NCI-H187 (cell line): ENCODE measurements at regions not wholly inside any gene's neighbourhood (a gene's known extent, or its start where the extent isn't known, plus 50 kb on each side); places are given as distances from the start of the nearest gene placed in this dataset.
"Not testable (repeated sequence)": the region's sequence is repeated elsewhere in the genome, so short reads cannot be mapped to it uniquely, and the experiment has no call there.

ENCODE experiments used
- DNase-seq, 2 experiments: peaks; one replicate each; lab custom pipeline; 2025; lab: John Stamatoyannopoulos, UW

GRCh38 chr7:146057958-146058357 is 58.6 kb upstream of the CNTNAP2 start:
- DNase-seq = no peak

GRCh38 chr7:146054909-146055308 is 61.7 kb upstream of the CNTNAP2 start:
- DNase-seq = no peak

DNA sequence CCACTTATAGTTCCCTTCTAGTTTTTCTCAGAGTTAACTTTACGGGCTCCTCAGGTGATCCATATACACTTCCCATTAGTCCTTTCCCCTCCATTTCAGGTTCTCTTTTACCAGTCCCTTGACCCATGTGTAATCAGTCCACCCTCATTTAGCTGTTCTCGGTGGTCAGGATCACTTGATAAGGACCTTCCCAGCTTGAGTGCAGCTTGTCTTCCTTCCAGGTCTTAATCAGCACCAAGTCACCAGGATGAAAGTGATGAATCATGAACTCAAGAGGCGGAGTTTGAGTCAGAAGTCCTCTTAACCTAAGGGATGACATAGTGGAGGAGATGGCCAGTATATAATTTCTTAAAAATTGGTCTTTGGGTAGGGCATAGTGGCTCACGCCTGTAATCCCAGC is 63.1 kb upstream of the CNTNAP2 start:
- no peak for DNase-seq

DNA sequence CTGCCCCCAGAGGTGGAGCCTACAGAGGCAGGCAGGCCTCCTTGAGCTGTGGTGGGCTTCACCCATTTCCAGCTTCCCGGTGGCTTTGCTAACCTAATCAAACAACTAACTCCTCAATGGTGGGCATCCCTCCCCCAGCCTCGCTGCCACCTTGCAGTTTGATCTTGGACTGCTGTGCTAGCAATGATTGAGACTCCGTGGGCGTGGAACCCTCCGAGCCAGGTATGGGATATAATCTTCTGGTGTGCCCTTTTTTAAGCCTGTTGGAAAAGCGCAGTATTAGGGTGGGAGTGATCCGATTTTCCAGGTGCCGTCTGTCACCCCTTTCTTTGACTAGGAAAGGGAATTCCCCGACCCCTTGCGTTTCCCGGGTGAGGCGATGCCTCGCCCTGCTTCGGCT is 73.3 kb upstream of the CNTNAP2 start:
- DNase-seq = not testable (repeated sequence)

GRCh38 chr7:146028251-146028750 is 88.3 kb upstream of the CNTNAP2 start:
- no peak for DNase-seq

- no peak for DNase-seq
These were observed 89.4 kb upstream of the CNTNAP2 start for GRCh38 chr7:146027243-146027642.

- no peak for DNase-seq
These were observed 93.8 kb upstream of the CNTNAP2 start for GRCh38 chr7:146022776-146023175.

GRCh38 chr7:146019041-146020004 is 97.3 kb upstream of the CNTNAP2 start:
- not testable (repeated sequence) for DNase-seq

GRCh38 chr7:146017366-146017765 is 99.2 kb upstream of the CNTNAP2 start:
- not testable (repeated sequence) for DNase-seq

DNA sequence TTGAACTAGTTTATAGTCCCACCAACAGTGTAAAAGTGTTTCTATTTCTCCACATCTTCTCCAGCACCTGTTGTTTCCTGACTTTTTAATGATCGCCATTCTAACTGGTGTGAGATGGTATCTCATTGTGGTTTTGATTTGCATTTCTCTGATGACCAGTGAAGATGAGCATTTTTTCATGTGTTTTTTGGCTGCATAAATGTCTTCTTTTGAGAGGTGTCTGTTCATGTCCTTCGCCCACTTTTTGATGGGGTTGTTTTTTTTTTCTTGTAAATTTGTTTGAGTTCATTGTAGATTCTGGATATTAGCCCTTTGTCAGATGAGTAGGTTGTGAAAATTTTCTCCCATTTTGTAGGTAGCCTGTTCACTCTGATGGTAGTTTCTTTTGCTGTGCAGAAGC is 102.4 kb upstream of the CNTNAP2 start:
- not testable (repeated sequence) for DNase-seq

- no peak for DNase-seq
These were observed 108.3 kb upstream of the CNTNAP2 start for GRCh38 chr7:146008293-146008692.

- no peak for DNase-seq
These were observed 111.8 kb upstream of the CNTNAP2 start for GRCh38 chr7:146004805-146005204.

DNA sequence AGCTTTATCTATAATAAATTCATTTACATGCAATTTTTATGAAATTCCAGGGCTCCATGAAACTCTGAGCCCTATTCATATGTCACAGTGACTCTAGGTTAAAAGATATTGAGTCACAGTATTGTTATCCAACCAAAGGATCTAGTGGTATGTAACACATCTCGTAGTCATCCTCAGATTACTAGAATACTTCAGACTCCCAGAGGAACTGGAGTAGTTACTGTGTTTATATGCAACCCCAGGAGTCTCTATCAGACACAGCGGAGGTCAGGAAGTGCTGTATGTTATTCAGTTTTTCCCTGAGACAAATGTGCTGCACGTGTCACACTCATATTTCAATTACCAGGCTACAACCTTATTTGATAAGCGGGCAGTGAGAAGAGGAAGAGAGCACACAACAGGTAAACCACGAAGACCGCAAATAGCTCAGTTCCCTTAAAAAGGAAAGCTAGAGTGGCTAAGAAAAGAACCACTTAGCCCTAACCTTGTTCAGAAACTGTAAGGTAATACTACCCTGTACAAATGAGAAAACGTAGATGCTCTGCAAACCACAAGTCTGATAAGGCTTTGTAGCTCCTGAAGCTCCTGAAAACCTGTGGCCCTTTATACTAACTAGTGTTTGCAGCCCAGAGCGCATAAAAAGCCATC is 114.0 kb upstream of the CNTNAP2 start:
- no peak for DNase-seq

DNA sequence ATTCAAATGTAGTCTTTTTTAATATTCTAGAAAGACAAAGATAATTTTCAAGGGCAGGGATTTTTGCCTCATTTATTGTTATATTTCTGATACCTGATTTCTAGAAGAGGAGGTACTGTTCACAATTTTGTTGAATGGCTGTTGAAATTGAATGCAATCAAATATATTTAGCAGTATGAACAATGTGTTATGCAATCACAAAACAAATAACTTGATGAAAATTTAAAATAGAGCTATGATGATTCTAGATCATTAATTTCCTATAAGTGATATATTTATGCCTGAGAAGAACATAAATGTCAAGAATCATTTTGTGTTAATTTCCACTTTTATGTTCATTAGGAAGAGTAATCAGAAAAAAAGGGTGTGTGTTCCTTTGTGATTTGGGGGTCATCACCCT is 114.6 kb upstream of the CNTNAP2 start:
- DNase-seq = no peak

- DNase-seq = no peak
These were observed 115.7 kb upstream of the CNTNAP2 start for GRCh38 chr7:146000882-146001281.

DNA sequence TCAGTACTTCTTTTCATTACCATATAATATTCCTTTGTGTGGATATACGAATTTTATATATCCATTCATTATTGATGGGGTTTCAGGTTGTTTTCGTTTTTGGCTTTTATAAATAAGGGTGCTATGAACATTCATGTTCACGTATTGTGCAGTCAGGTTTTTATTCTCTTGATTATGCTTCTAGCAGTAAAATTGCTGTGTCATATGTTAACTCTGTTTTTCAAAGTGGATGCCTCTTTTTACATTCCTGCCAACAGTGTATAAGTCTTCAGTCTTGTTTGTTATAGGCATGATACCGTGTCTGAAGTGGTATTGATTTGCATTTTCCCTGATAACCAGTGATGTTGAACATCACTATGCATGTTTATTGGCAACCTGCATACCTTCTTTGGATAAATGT is 127.1 kb upstream of the CNTNAP2 start:
- DNase-seq = no peak

DNA sequence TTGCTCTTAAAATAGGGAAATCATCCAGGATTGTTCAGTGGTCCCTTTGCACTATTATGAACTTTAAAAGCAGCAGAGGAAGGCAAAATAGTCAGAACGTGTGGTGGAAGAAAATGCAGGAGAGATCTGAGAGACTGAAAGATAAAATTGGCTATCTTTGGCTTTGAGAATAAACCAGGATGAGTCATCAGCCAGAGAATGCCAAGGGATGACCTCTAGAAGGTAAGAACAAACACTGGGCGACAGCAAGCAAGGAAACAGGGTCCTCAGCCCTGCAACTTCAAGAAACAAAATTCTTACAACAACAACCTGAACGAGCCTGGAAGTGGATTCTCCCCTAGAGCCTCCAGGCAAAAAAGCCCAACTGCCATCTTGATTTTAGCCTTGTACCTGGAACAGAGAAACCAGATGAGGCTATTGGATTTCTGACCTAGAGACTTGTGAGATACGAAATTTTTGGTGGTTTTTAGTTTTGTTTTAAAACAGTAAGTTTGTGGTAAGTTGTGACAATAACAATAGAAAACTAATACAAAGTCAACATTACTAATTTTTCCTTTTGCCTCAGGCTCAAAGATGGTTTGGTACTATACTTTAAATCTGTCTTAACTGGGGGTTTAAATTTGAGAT is 130.2 kb upstream of the CNTNAP2 start:
- DNase-seq = no peak

- peak; percentile 20 to 63 for DNase-seq
These were observed 137.8 kb upstream of the CNTNAP2 start for GRCh38 chr7:145978769-145979168.

- DNase-seq = no peak
These were observed 156.6 kb upstream of the CNTNAP2 start for GRCh38 chr7:145959981-145960380.

DNA sequence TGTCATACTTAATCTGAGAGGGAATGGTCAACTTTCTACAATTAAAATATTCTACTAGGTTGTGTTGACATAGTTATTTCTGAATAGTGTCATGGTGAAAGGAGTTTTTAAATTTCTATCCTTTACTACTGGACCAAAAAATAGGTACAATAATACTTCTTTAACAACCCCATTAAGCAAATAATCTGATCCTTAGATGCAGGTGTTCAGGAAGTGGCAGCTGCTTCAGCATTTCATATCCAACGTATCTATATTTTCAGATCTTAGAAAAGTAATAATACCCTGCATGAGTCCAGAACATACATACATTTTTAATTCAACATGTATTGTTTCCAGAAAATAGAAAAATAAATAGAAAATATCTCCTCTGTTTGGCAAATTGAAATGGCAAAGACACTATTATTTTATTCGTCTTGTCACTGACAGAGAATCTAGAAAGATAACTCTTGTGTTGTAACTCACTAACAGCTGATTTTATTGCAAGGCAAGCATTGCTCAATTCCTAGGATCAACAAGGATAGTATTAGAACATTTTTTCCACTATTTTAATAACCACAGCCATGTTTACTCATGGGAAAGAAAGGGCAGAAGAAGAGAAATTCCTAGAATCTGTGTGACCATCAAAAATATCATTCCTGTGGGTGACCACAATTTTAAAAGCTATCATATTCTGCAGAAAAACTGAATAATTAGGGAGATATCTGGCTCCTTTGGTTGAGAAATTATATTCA is 159.3 kb upstream of the CNTNAP2 start:
- DNase-seq = no peak

- DNase-seq = no peak
These were observed 165.0 kb upstream of the CNTNAP2 start for GRCh38 chr7:145951566-145951965.

GRCh38 chr7:145928937-145929336 is 187.7 kb upstream of the CNTNAP2 start:
- no peak for DNase-seq
